Small intestine (tissue), 7 donors: ENCODE measurements at regions not wholly inside any gene's neighbourhood (a gene's known extent, or its start where the extent isn't known, plus 50 kb on each side); places are given as distances from the start of the nearest gene placed in this dataset.

Source experiments
- DNase-seq, 2 donors: peaks; one replicate each; pipeline versions ENCODE4 v3.0.0 to v3.0.0-alpha.2; 2013
- FAIRE-seq: peaks from 2 replicates; lab custom pipeline; 2012; peaks lifted over from hg19 to GRCh38; lab: Jason Lieb, UNC
- H3K27ac ChIP-seq, 3 donors: one replicate each; pipeline ENCODE4 v1.5.1; 2013; ENCODE audit warnings: low read length in 2 of 3, mild to moderate bottlenecking in 2 of 3, control low read depth in 1 of 3, inconsistent platforms in 1 of 3, low read depth in 1 of 3, moderate library complexity in 1 of 3
- H3K27me3 ChIP-seq, 3 donors: one replicate each; pipeline ENCODE4 v1.6.1; 2013; ENCODE audit warnings: low read length in 3 of 3, inconsistent platforms in 1 of 3; ENCODE audit not compliant: control insufficient read depth in 3 of 3, insufficient read depth in 3 of 3
- H3K36me3 ChIP-seq, 3 donors: one replicate each; pipeline ENCODE4 v1.6.1; 2013; ENCODE audit warnings: low read length in 3 of 3, inconsistent platforms in 1 of 3, low read depth in 1 of 3, mild to moderate bottlenecking in 1 of 3, moderate library complexity in 1 of 3; ENCODE audit not compliant: control insufficient read depth in 3 of 3, insufficient read depth in 2 of 3
- H3K4me1 ChIP-seq, 3 donors: one replicate each; pipeline ENCODE4 v1.6.1; 2013; ENCODE audit warnings: low read length in 2 of 3, inconsistent platforms in 1 of 3, low read depth in 1 of 3, mild to moderate bottlenecking in 1 of 3, moderate library complexity in 1 of 3; ENCODE audit not compliant: control insufficient read depth in 3 of 3, insufficient read depth in 2 of 3
- H3K4me3 ChIP-seq, 3 donors: one replicate each; pipeline ENCODE4 v1.5.1; 2013; ENCODE audit warnings: low read length in 3 of 3, control low read depth in 1 of 3, inconsistent platforms in 1 of 3, low read depth in 1 of 3, mild to moderate bottlenecking in 1 of 3, moderate library complexity in 1 of 3
- H3K9me3 ChIP-seq, 2 donors: one replicate each; pipeline ENCODE4 v1.6.1; 2013; ENCODE audit warnings: low read depth in 1 of 2, low read length in 1 of 2; ENCODE audit not compliant: control insufficient read depth in 2 of 2, insufficient read depth in 1 of 2
- WGBS, 3 donors: extraction: QIAGEN DNeasy Blood & Tissue Kit; methylation state at CpG; one replicate each; pipeline ENCODE4 v1.1.7; 2013; 5-methylcytosine and 5-hydroxymethylcytosine counted together
- donor health status: healthy with polysubstance abuse.
- donor health status: control.
- donor health status: control.
- donor health status: Bipolar disorder and iron deficiency.
- donor health status: healthy.

- no peaks in the 10 kb centered on the region for H3K9me3 ChIP-seq
- H3K27me3 ChIP-seq: no peaks in the 10 kb centered on the region
- WGBS, 3 donors: 79 to 91% (median 82%) methylated on average over 3 of the region's 3 CpGs
- no peaks in the 10 kb centered on the region for H3K36me3 ChIP-seq
- H3K4me3 ChIP-seq: no peak overlapping the region
- H3K27ac ChIP-seq: no peak overlapping the region
- FAIRE-seq: no peak
- H3K4me1 ChIP-seq: no peaks in the 10 kb centered on the region
- DNase-seq: no peak
Observed at GRCh38 chr4:14117575-14118238, 490.2 kb upstream of the BOD1L1 start.

GRCh38 chr4:14124816-14125215 is 497.3 kb upstream of the BOD1L1 start:
- H3K27me3 ChIP-seq: no peaks in the 10 kb centered on the region
- no peak overlapping the region for H3K4me3 ChIP-seq
- H3K9me3 ChIP-seq: no peaks in the 10 kb centered on the region
- DNase-seq (peak; percentile 4 to 9), FAIRE-seq (no peak)
- H3K27ac ChIP-seq: no peak overlapping the region
- 8 to 28% (median 20%) methylated on average over 2 of the region's 2 CpGs for WGBS, 3 donors
- no peaks in the 10 kb centered on the region for H3K36me3 ChIP-seq
- H3K4me1 ChIP-seq: no peaks in the 10 kb centered on the region

DNA sequence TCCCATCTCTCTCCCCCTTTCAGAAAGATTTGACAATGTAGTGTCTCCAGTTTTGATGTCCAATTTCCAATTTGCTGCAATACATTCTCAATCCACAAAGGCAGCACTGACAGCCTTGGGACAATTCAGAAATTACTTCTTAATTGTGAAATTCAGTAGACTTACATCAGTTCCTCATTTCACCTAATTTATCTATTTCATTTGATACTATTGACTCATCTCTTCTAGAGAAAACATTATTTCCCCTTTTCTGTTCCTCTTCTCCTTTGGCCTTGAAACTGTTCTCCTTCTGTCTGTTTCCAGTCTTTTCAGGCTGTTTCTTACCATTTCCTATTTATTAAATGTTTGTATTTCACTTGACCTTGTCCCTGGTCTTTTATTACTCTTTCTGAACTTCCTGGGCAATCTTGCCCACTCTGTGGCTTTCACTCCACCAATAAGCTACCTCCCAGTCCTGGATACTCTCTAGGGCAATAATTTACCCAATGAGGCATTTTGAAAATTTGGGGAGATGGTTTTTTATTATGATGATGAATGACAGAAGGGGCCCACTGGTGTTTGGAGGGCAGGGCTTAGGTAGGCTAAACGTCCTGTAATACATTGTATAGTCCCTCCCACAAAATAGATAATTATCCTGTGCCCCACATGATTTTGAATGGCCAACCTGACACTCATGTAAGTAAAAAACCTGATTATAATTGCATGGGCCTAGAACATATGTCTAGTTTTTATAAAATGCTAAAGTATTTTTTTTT is 498.0 kb upstream of the BOD1L1 start:
- Histone ChIP-seq H3K27me3 (no peaks in the 10 kb centered on the region), H3K9me3 (no peaks in the 10 kb centered on the region), H3K36me3 (no peaks in the 10 kb centered on the region), H3K4me3 (no peak overlapping the region), H3K27ac (no peak overlapping the region), H3K4me1 (no peaks in the 10 kb centered on the region)
- DNase-seq (no peak), FAIRE-seq (no peak)
- 44 to 48% (median 46%) methylated on average over 1 of the region's 1 CpG for WGBS, 3 donors

DNA sequence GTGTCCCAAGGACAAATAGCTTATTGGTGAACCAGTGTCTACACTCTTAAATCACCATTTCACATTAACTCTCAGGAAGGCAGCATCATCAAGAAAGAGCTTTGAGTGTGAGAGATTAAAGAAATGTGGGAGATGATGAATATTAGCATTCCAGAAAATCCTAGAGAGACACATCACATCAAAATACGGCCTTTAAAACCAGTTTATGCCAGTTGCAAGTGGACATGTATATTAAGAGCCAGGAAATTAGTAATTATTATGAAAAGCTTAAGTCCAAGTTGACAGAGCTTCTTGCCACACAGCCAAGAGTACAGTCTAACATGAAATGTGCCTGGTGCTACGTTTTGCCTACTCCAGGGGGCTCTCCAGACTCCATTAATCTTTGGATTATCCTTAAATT is 503.0 kb upstream of the BOD1L1 start:
- no peaks in the 10 kb centered on the region for H3K9me3 ChIP-seq
- H3K4me3 ChIP-seq: no peak overlapping the region
- FAIRE-seq (no peak), DNase-seq (no peak)
- 35 to 65% (median 54%) methylated on average over 2 of the region's 2 CpGs for WGBS, 3 donors
- H3K4me1 ChIP-seq: no peaks in the 10 kb centered on the region
- H3K27me3 ChIP-seq: no peaks in the 10 kb centered on the region
- H3K27ac ChIP-seq: no peak overlapping the region
- H3K36me3 ChIP-seq: no peaks in the 10 kb centered on the region

DNA sequence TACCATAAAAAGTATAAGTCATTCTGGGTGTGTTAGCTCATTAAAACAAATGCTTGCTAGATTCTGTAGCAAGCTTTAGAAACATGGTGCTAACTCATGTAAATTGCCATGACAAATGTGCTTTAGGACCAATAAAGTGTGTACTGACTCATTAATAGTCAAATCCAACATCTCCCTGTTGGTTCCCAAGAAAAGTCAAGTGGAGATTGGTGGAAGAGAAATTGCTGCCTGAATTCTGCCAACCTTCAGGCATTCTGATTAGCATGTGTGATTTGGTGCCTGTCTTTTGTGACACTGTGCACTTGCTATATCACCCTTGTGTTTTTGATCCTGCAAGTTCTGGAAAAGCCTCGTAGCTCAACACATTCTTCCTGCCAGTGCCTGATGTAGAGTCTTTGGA is 503.8 kb upstream of the BOD1L1 start:
- H3K4me1 ChIP-seq: no peaks in the 10 kb centered on the region
- no peak overlapping the region for H3K4me3 ChIP-seq
- WGBS, 3 donors: 62 to 90% (median 86%) methylated on average over 1 of the region's 1 CpG
- H3K27ac ChIP-seq: no peak overlapping the region
- H3K9me3 ChIP-seq: no peaks in the 10 kb centered on the region
- H3K36me3 ChIP-seq: no peaks in the 10 kb centered on the region
- DNase-seq (no peak), FAIRE-seq (no peak)
- H3K27me3 ChIP-seq: no peaks in the 10 kb centered on the region

GRCh38 chr4:14132301-14132700 is 504.8 kb upstream of the BOD1L1 start:
- no peaks in the 10 kb centered on the region for H3K9me3 ChIP-seq
- 91 to 96% (median 96%) methylated on average over 1 of the region's 1 CpG for WGBS, 3 donors
- no peak overlapping the region for H3K4me3 ChIP-seq
- H3K4me1 ChIP-seq: no peaks in the 10 kb centered on the region
- no peak for FAIRE-seq
- H3K36me3 ChIP-seq: no peaks in the 10 kb centered on the region
- no peak for DNase-seq
- H3K27me3 ChIP-seq: no peaks in the 10 kb centered on the region
- no peak overlapping the region for H3K27ac ChIP-seq

- FAIRE-seq (no peak), DNase-seq (no peak)
- Histone ChIP-seq H3K4me1 (no peaks in the 10 kb centered on the region), H3K4me3 (no peak overlapping the region), H3K27ac (no peak overlapping the region), H3K36me3 (no peaks in the 10 kb centered on the region), H3K27me3 (no peaks in the 10 kb centered on the region), H3K9me3 (no peaks in the 10 kb centered on the region)
Observed at GRCh38 chr4:14138106-14138505, 510.6 kb upstream of the BOD1L1 start.

DNA sequence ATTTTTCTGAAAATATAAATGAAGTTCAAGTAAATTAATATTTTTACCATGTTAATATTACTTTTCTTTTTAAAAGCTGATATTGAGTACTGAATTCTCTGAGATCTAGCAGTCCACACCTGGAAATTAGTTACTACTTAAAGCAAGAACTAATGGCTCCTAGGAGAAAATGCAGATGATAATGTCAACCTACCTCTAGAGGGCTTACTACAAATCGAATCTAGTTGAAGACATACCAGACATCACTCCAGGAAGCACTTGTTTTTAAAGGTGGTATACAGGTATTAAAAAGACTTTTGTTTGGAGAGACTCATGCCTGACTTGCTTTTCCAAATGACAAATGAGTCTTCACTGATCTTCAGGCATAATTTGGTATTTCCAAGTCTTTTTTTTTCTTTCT is 516.4 kb upstream of the BOD1L1 start:
- FAIRE-seq (no peak), DNase-seq (peak in 1 of 2 donors; percentile 4)
- H3K4me3 ChIP-seq: no peak overlapping the region
- no peak overlapping the region for H3K27ac ChIP-seq
- no peaks in the 10 kb centered on the region for H3K36me3 ChIP-seq
- no peaks in the 10 kb centered on the region for H3K27me3 ChIP-seq
- H3K4me1 ChIP-seq: no peaks in the 10 kb centered on the region
- H3K9me3 ChIP-seq: no peaks in the 10 kb centered on the region
- WGBS, 3 donors: 6 to 20% (median 17%) methylated on average over 1 of the region's 1 CpG
